Gastroesophageal sphincter (tissue), 4 donors: ENCODE measurements at regions not wholly inside any gene's neighbourhood (a gene's known extent, or its start where the extent isn't known, plus 50 kb on each side); places are given as distances from the start of the nearest gene placed in this dataset.

ENCODE experiments used
- ATAC-seq: fragments of 150-250 bp; one replicate; pipeline ENCODE4 v1.9.1; 2016; ENCODE audit warnings: mild to moderate bottlenecking, moderate library complexity
- H3K27ac ChIP-seq, 4 donors: fragments of 200-600 bp; sonication (generic) in 3 of 4; 1 replicate in 3 of 4; 2 replicates in 1 of 4; pipeline ENCODE4 v1.5.1; 2016 to 2019
- H3K27me3 ChIP-seq: fragments of 200-600 bp; sonication (generic); one replicate; pipeline ENCODE4 v1.5.1; 2019
- H3K36me3 ChIP-seq, 2 donors: fragments of 200-600 bp; sonication (generic); one replicate each; pipeline ENCODE4 v1.5.1; 2019; ENCODE audit warnings: control low read depth in 1 of 2
- H3K4me1 ChIP-seq, 3 donors: fragments of 200-600 bp; sonication (generic); 1 replicate in 2 of 3; 2 replicates in 1 of 3; pipeline ENCODE4 v1.5.1; 2016 to 2019; ENCODE audit warnings: control low read depth in 2 of 3
- H3K4me3 ChIP-seq, 2 donors: fragments of 200-600 bp; sonication (generic); one replicate each; pipeline ENCODE4 v1.5.1; 2019; ENCODE audit warnings: mild to moderate bottlenecking in 1 of 2, moderate library complexity in 1 of 2
- H3K9me3 ChIP-seq, 3 donors: fragments of 200-600 bp; sonication (generic); one replicate each; pipeline ENCODE4 v1.5.1; 2017 to 2019; ENCODE audit warnings: control low read depth in 2 of 3
- CTCF ChIP-seq, 4 experiments: fragments of 200-600 bp in 2 of 4; fragments of 450-650 bp in 2 of 4; sonication (generic) in 1 of 4; IDR thresholded peaks; one replicate each; pipeline ENCODE4 v1.5.1; 2017 to 2019; ENCODE audit warnings: antibody characterized with exemption in 4 of 4, mild to moderate bottlenecking in 2 of 4, moderate library complexity in 2 of 4
- EP300 ChIP-seq: sonication (generic); formaldehyde crosslinking; IDR thresholded peaks from one replicate; pipeline ENCODE4 v1.6.1; 2017; ENCODE audit warnings: antibody characterized with exemption, mild to moderate bottlenecking
- POLR2A ChIP-seq, 2 donors: fragments of 450-650 bp; IDR thresholded peaks; one replicate each; pipeline ENCODE4 v1.6.1; 2017; ENCODE audit warnings: antibody characterized with exemption in 2 of 2, mild to moderate bottlenecking in 2 of 2, moderate library complexity in 1 of 2
- POLR2AphosphoS5 ChIP-seq: sonication (generic); formaldehyde crosslinking; IDR thresholded peaks from one replicate; pipeline ENCODE4 v1.6.1; 2017; ENCODE audit warnings: antibody characterized with exemption
- WGBS, 2 donors: methylation state at CpG; one replicate each; pipeline ENCODE4 v1.1.5; 2018; ENCODE audit warnings: low coverage in 1 of 2; 5-methylcytosine and 5-hydroxymethylcytosine counted together

GRCh38 chr22:49649166-49650068 lies 178.3 kb downstream of the BRD1 start:
- H3K27me3 ChIP-seq = peaks cover 81% of the 10 kb centered on the region
- TF ChIP-seq POLR2A (IDR thresholded peaks at IDR 0.05) = no peak
- TF ChIP-seq EP300 = no peak
- no peak for TF ChIP-seq CTCF (IDR thresholded peaks at IDR 0.05)
- no peak for TF ChIP-seq POLR2AphosphoS5
- H3K27ac ChIP-seq = no peak overlapping the region
- no peak for ATAC-seq
- H3K36me3 ChIP-seq = no peaks in the 10 kb centered on the region
- WGBS, 2 donors = 14 to 27% methylated on average over 15 to 19 of the region's 29 CpGs
- H3K9me3 ChIP-seq = peaks cover 0 to 21% (median 0%) of the 10 kb centered on the region in 3 donors
- no peak overlapping the region for H3K4me3 ChIP-seq
- no peaks in the 10 kb centered on the region for H3K4me1 ChIP-seq

GRCh38 chr22:49648053-49648452 lies 179.6 kb downstream of the BRD1 start:
- H3K9me3 ChIP-seq = peaks cover 0 to 21% (median 0%) of the 10 kb centered on the region in 3 donors
- no peak for TF ChIP-seq CTCF (IDR thresholded peaks at IDR 0.05)
- no peak for TF ChIP-seq POLR2A (IDR thresholded peaks at IDR 0.05)
- TF ChIP-seq POLR2AphosphoS5 = no peak
- TF ChIP-seq EP300 = no peak
- 65% methylated on average over 5 of the region's 16 CpGs; no CpG with 5 or more reads in 1 of the 2 donors for WGBS, 2 donors
- H3K27me3 ChIP-seq = peaks cover 82% of the 10 kb centered on the region
- ATAC-seq = no peak
- H3K4me3 ChIP-seq = no peak overlapping the region
- H3K36me3 ChIP-seq = no peaks in the 10 kb centered on the region
- H3K27ac ChIP-seq = no peak overlapping the region
- H3K4me1 ChIP-seq = no peaks in the 10 kb centered on the region

- no peak for ATAC-seq
- Histone ChIP-seq H3K36me3 (no peaks in the 10 kb centered on the region), H3K9me3 (peaks cover 0 to 21% (median 0%) of the 10 kb centered on the region in 3 donors), H3K4me1 (no peaks in the 10 kb centered on the region), H3K27ac (no peak overlapping the region), H3K27me3 (peaks cover 78% of the 10 kb centered on the region), H3K4me3 (no peak overlapping the region)
- 83% methylated on average over 1 of the region's 3 CpGs; no CpG with 5 or more reads in 1 of the 2 donors for WGBS, 2 donors
- TF ChIP-seq CTCF (IDR thresholded peaks at IDR 0.05) = no peak
- TF ChIP-seq POLR2AphosphoS5 = no peak
- no peak for TF ChIP-seq POLR2A (IDR thresholded peaks at IDR 0.05)
- no peak for TF ChIP-seq EP300
Observed at GRCh38 chr22:49647627-49648026, 180.0 kb downstream of the BRD1 start.

GRCh38 chr22:49646876-49647275 lies 180.8 kb downstream of the BRD1 start:
- no peak overlapping the region for H3K27ac ChIP-seq
- no peaks in the 10 kb centered on the region for H3K4me1 ChIP-seq
- 53% methylated on average over 2 of the region's 3 CpGs; no CpG with 5 or more reads in 1 of the 2 donors for WGBS, 2 donors
- no peaks in the 10 kb centered on the region for H3K36me3 ChIP-seq
- H3K27me3 ChIP-seq = peaks cover 70% of the 10 kb centered on the region
- TF ChIP-seq POLR2A (IDR thresholded peaks at IDR 0.05) (no peak), CTCF (IDR thresholded peaks at IDR 0.05) (no peak), POLR2AphosphoS5 (no peak), EP300 (no peak)
- no peak overlapping the region for H3K4me3 ChIP-seq
- H3K9me3 ChIP-seq = peaks cover 0 to 18% (median 0%) of the 10 kb centered on the region in 3 donors
- no peak for ATAC-seq
